Activated CD4-positive, alpha-beta T cell treated with anti-CD3 and anti-CD28 coated beads for 48 hours (primary cell): ENCODE measurements at regions not wholly inside any gene's neighbourhood (a gene's known extent, or its start where the extent isn't known, plus 50 kb on each side); places are given as distances from the start of the nearest gene placed in this dataset.

ENCODE experiments used
- DNase-seq: peaks from one replicate; pipeline ENCODE4 v3.0.0-alpha.2; 2020

DNA sequence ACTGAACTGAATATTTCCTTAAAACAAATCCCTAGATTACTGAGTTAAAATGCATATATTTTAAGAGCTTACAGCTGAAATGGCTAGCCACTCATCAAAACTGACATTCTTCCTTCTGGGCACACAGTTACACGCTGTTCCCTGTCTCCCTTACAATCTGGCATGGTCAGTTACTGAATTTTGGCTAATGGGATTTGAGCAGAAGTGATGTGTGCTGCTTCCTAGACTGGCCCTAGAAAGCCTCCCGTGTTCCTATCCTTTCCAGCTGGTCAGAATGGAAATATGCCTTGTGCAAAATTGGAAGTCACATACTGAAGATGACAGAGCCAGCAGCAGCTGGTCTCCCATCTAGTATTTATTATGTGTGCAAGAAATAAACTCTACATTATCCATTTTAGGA, 128.7 kb upstream of the NAMPT start:
- no peak for DNase-seq

DNA sequence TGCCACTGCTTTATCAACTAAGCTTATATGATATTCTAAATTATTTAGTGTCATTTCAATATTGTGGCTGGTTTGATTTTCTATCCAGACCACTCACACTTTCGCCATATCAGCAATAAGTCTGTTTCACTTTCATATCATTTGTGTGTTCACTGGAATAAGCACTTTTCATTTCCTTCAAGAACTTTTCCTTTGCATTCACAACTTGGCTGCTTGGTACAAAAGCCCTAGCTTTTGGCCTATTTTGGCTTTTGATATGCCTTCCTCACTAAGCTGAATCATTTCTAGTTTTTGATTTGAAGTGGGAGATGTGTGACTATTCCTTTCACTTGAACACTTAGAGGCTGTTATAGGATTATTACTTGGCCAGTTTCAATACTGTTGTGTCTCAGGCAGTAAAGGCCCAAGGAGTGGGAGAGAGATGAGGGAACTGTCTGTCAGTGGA, 120.9 kb upstream of the NAMPT start:
- DNase-seq, result no peak

DNA sequence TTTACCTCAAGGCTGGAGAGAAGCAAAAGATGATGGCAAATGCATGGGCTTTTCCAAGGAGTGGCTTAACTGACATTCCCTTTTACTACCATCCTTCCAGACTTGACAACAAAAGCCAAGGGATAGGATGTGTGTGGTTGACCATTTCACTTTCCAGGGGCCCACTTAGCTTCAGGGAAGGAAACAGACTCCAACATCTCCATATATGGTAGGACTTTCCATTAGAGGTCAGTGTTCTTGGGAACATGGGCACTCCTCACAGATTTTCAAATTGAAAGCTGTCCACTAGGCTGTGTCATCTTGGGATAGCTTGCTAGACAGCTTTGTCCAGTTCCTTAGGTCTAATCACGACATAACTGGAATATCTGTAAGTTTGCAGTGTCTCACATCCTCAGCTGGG, 118.1 kb upstream of the NAMPT start:
- DNase-seq, result no peak

DNA sequence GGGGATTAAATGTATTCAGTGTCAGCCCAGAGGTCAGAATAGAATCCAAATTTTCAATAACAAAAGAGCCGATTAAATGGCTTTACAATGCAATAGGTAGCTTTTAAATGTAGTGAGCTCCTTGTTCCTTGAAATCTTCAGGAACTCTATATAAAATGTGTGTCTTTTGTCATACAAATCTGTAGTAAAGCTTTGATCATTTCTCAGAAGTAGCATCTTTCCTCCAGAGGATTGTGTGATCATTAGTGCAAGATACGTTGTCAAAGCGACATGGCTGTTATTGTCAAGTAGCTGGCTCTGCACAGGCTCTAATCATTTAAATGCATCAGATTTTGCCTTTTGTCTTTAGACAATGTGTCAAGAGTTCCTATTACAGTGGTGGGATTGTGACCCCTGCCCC, 116.1 kb upstream of the NAMPT start:
- no peak for DNase-seq

DNA sequence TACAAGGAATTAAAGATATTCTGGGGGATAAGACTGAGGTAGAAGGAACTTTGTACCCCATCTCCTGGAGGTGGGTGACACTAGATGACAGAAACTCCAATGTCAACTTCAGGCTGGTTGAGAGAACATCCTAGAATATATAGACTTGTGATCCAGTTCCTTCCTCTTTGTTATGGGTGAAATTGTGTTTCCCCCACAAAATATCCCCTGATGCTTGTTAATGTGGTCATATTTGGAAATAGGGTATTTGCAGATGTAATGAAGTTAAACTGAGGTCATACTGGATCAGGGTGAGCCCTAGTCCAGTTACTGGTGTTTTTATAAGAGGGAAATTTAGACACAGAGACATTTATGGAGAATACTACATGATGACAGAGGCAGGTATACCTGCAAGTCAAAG, 114.0 kb upstream of the NAMPT start:
- DNase-seq, result no peak

DNA sequence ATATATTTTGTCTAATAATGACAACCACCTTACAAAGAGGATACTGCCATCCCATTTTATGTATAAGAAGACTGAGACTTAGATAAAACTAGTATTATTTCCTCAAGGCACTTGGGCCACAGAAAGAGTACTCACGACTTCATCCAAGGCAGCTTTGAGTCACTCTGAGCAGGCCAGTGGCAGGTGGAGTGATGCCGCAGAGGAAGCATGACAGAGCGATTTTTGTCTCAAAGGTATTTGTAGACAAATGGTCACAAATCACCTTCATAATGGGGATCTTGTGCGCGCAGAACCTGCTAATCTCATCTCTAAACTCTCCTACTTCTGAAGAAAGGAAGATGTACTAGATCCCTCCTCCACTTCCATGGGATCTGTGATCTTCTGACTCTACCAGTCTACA, 113.2 kb upstream of the NAMPT start:
- DNase-seq, result no peak

DNA sequence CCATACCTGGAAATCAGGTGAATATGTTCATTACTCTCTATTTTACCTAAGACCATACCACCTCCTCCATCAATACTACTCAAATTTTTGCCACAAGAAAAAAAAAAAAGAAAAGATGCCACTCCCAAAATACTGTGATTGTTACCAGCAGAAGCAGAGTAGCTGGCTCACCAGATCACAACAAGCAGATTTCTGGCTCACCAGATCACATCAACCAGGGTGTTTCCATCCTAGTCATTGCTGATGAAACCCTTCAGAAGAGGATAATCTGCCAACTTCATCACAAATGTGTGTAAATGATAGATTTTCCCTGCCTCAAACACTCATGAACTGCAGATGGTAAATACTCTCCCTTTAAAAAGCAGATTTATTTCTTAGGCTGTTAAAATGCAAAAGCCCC, 109.7 kb upstream of the NAMPT start:
- no peak for DNase-seq

DNA sequence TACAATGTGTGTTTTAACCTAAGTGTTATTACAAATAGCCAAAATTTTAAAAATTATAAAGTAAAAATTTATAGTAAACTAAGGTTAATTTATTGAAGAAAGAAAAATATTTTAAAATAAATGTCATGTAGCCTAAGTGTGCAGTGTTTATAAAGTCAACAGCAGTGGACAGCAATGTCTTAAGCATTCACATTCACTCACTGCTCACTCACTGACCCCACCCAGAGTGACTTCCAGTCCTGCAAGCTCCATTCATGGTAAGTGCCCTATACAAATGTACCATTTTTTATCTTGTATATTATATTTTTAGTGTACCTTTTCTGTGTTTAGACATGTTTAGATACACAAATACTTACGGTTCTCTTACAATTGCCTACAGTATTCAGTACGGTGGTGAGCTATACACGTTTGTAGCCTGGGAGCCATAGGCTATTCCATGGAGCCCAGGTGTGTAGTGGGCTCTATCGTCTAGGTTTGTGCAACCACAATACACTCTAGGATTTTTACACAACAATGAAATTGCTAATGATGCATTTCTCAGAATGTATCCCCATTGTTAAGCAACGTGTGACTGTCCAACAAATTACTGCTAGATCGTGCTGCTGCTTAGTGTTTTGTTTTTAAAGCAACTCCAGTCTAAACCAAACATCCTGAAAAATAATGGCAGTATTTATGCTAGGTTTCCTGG, 108.9 kb upstream of the NAMPT start:
- no peak for DNase-seq

DNA sequence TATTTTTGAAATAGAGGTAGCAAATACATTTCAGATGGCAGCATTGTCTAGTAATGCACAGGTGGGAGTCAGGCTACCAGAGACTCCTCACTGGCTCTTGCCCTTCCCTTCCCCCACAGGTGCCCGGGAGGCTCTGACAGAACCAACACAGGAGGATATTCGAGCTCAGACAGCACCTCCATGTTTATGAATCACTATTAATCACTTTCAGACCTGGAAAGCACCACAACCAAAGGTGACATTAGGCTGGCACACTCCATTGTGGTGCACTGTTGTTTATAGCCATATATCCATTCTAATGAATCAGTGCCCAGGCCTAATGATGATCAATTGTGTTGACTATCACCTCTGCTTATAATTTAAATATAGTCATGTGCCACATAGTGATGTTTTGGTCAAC, 107.8 kb upstream of the NAMPT start:
- DNase-seq, result no peak

DNA sequence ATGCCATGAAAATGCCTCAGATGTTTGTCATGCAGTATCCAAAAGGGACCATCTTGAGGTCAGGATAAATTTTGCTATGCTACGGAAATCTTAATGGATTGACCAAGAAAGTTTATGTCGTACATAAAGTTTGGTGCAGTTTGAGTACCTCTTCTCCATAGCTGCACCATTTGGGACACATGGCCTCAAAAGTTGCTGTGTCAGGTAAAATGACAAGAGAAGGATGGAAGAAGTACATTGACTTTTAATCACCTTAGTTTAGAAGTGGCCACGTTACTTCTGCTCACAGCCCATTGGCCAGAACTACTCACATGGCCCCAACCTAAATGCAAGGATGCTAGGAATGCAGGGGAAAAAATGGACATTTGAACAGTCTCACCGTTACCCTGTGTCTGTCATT, 107.4 kb upstream of the NAMPT start:
- DNase-seq, result no peak

DNA sequence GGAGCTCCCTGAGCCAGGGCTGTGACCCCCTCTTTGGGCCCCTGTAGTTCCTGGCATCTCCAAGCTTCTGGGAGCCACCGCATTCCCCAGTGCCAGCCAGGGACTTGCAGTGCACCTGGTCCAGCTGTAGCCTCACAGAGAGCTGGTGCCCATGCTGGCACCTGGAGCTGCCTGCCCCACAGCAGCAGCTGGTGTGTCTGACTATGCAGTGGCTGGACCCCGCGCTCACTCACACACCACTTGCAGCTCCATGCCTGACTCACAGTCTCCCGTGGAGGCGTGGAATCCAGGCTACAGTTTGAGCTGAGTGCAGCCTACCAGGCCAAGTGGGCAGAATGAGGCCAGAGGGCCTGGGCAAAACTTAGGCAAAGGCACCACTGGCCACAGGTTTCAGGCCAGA, 102.2 kb upstream of the NAMPT start:
- DNase-seq, result no peak

DNA sequence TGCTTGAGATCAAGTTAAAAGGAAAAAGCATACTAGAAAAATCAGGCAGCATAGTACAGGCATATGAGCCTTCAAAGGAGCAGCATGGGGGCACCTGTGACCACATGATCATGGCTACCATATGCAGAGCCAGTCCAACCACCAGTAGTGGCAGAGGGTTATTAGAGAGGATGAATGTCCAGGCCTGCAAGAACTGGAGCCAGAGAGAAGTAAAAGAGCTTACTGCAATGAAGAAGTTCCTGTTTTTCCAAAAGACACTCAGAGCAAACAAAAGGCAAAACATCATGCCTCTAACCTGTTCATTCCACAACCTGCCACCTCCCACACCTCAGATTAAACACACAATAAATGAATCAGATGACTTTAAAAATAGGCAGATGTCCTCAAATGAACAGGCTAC, 99.6 kb upstream of the NAMPT start:
- DNase-seq, result no peak

DNA sequence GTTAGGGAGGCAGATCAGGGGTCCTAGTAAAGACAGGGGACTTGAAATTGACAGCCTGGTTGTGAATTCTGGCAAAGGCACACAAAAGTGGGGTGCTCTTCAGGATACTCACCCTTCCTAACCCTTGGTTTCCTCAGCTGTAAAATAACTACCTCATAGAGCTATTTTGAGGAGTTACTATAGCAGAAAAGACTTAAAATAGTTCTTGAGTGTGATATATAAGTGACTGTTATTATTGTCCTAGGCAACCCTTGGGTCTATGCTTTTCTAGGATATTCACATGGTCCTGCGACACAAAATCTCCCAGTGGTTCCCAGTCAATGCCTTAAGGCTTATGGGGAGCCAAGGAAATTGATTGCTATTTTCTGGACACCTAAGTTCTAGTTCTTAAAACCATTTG, 98.1 kb upstream of the NAMPT start:
- DNase-seq, result no peak

DNA sequence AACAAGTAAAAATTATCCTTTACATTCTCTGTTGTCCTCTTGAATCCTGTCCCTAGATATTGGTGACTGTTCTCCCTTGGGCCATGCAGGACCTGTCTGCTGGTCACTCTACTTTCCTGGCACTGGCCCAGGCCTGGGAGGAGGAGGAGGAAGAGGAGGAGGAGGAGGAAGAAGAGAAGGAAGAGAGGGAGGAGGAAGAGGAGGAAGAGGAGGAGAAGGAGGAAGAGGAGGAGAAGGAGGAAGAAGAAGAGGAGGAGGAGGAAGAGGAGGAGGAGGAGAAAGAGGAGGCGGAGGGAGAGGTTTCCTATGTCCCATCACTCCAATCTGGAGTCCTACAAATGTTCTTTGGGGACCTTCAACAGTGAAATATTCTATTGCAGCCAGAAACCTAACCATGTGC, 97.3 kb upstream of the NAMPT start:
- no peak for DNase-seq

DNA sequence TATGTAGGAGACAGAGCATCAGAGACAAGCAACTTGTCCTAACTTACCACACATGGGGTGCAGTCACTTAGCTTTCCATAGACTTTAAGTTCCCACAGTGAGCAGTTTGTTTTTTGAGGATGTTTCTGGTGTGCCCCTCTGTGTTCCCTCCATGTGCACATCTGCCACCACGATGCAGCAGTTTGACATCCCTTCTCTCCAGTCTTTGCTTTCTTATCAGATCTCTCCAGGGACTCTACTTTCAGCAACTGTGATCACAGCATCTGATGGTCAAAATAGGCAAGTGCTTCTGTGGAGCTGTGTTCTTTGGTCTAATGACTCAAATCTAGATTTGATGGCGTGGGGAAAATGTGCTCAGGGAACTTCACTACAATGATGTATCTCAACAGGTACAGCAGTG, 96.5 kb upstream of the NAMPT start:
- DNase-seq, result no peak

DNA sequence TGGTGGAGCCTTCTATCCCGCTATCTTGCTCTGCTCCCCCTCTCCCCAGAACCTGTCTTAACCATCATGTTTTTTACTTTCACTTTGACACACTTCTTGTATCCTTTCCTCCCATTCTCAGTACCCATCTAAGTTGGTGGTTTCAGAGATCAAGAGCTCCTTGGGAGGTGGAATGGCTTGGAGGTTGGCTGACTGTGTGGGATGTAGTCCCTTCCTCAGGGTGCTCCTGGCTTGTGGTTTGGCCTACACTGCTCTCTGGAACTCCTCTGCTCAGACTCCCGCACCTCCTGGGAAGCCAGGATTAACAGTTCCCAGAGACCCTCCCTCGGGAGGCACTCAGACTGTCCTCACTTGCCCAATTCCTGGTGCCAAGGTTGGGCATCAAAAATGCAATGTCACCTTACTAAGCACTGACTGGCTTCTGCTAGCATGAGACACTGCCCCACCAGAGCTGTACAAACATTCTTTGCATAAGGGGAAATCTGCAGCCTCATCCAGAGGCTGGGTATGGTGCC, 93.1 kb upstream of the NAMPT start:
- no peak for DNase-seq

DNA sequence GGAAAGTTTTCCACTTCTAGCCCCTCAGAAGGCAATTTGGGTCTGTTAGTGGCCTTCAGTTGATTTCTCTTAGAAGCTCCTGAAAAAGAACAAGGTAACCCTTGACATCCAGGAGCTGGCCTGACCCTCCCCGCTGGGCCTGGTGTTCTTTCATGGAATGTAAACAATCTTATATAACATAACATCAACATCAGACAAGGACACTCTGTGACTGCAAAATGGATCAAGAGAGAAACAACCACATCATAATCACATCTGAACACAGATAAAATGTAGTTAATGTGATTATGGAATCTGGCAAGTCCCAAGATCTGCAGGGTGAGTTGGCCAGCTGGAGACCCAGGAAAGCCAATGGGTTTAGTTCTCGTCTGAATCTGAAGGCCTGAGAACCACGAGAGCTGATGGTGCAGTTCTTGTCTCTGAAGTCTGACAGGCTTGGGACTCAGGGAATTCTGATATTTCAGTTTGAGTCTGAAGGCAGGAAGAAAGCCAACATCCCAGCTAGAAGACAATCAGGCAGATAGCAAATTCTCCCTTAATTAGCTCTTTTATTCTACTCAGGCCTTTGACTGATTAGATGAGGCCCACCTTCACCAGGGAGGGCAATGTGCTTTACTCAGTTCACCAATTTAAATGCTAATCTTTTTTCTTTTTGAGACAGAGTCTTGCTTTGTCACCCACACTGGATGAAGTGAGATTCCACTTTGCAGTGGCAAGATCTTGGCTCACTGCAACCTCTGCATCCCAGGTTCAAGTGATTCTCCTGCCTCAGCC, 91.4 kb upstream of the NAMPT start:
- DNase-seq, result no peak

DNA sequence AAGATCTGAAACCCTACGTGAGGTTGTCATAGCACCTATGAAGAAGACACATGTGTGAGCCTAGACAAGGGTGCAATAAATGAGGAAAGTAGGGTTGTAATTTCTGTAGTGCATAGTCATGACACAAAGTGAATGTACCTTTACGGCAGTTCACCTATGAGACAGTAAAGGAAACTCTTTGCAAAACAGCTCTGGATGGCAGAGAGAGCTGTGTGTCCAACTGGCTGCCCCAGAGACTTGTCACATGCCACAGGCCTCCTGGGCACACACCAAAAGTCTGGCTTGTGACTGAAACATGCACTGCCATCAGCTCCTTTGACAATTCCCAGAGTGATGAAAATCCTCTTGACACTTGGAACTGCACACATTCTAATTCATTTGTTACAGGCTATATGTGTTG, 90.7 kb upstream of the NAMPT start:
- no peak for DNase-seq

DNA sequence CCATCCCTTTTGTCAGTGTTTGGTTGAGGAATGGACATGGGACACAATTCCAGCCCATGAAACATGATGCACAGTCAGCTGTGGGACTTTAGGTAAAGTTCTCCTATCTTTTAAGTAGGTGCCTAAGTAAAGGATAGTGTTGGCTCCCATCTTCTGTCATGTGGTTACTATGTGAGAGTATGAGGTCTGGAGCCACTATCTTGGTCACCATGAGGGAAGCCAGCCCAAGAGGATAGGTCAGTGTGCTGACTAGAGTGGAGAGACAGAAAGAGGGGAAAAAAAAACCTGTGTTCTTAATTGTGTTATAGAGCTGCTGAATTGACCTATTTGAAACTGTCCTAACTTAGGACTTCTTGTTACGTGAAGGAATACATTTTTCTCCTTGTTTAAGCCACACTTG, 89.7 kb upstream of the NAMPT start:
- DNase-seq, result no peak

DNA sequence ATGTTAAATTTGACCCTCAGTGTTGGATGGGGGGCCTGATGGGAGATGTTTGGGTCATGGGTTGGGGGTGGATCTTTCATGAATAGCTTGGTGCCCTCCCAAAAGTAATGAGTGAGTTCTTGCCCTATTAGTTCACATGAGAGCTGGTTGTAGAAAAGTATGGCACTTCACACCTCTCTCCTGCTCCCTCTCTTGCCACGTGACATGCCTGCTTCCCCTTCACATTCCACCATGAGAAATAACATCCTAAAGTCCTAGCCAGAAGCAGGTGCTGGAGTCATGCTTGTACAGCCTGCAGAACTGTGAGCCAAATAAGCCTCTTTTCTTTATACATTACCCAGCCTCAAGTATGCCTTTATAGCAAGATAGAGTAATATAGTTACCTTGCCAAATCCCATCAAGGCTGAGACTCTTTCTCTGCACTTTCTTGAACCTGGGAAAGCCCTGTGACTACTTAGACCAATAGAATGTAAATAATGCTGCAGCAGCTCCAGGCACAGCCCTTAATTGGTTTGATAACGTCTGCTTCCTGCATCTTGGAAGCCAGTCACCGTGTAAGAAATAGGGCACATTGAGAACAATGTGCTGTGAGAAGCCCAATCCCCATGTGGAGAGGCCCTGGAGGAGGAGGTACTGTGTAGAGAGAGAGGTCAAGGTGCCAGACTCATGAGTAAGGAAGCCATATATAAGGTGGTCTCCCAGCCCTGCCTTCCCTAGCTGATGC, 88.0 kb upstream of the NAMPT start:
- DNase-seq, result no peak

DNA sequence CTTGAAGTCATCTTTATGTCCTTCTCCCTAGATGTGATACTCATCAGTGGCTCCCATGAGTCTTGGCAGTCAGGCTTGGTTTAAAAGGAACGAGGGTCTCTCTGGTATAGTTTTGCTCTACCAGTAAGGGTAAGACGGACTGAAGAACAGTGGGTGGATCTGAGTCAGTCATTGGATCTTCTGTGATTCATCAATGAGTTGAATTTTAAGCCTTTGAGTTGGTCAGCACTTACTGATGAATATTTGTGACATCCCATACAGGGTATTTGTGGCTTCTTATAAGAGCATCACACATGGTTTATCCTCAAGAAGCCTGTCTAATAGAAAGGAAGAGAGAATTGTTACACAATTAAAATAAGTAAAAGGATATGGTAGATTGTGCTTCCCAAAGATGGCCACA, 87.3 kb upstream of the NAMPT start:
- no peak for DNase-seq

DNA sequence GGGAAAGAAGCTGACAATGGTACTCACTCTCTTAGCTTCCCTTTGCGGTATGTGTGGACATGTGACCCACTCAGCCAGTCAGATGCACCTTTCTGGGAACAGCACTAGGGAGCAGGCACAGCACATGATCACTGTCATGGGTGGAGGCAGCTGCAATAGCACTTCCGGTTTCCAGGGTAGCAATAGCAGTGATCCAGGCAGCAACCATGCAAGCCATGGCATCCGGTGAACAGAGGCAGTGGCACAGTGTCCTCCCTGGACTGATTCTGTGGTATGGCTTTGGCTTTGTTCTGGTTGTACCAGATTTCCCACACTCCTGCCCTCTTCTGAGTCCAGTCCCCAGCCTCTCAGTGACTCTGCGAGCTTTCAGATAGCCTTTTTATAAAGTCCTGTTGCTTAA, 86.8 kb upstream of the NAMPT start:
- DNase-seq, result no peak

DNA sequence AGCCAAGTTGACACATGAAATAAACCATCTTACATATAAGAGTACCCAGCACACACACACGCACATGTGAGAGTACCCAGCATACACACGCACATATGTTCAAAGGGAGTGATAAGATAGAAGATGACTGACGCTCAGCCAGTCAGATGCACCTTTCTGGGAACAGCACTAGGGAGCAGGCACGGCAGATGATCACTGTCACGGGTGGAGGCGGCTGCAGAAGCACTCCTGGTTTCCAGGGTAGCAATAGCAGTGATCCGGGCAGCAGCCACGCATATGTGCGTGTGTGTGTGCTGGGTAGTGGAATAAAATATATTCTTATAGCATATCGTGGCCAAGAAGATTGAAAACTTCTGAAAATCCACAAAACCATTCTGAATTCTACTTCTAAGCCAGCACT, 85.8 kb upstream of the NAMPT start:
- DNase-seq, result no peak

DNA sequence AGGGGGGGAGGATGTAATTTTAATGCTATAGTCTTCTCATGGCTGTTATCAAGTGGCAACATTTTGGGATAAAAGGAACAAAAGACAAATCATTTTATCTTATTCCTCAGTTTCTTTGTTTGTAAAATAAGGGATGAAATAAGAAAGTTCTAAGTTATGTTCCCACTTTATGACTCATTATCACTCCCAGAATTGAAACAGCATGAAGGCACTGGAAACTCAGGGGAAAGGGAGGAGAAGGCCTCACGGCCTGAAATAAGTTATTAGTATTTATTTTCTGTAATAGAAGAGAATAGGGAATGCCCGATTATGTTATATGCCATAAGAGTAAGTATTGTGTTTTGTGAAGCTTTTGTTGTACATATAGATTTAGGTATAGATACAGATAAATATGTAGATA, 85.0 kb upstream of the NAMPT start:
- no peak for DNase-seq
